ENCODE measurements at regions not wholly inside any gene's neighbourhood (a gene's known extent, or its start where the extent isn't known, plus 50 kb on each side); places are given as distances from the start of the nearest gene placed in this dataset.

GRCh38 chr21:41594268-41594667, 86.3 kb upstream of the TMPRSS2 start:
- TF ChIP-seq CTCF (IDR thresholded peaks at IDR 0.05): no peak
- H3K4me1 Mint-ChIP-seq (ENCODE audit: unreplicated experiment): no peaks in the 10 kb centered on the region
- H3K27me3 Mint-ChIP-seq (ENCODE audit: unreplicated experiment): peaks cover 45% of the 10 kb centered on the region
- no peaks in the 10 kb centered on the region for H3K9me3 Mint-ChIP-seq (ENCODE audit: unreplicated experiment)
- no peaks in the 10 kb centered on the region for H3K36me3 Mint-ChIP-seq (ENCODE audit: unreplicated experiment)
- no peak overlapping the region for H3K27ac Mint-ChIP-seq (ENCODE audit: unreplicated experiment)
- DNase-seq (ENCODE audit: extremely low spot score, unreplicated experiment): no peak
- H3K4me3 Mint-ChIP-seq (ENCODE audit: unreplicated experiment): no peak overlapping the region

DNA sequence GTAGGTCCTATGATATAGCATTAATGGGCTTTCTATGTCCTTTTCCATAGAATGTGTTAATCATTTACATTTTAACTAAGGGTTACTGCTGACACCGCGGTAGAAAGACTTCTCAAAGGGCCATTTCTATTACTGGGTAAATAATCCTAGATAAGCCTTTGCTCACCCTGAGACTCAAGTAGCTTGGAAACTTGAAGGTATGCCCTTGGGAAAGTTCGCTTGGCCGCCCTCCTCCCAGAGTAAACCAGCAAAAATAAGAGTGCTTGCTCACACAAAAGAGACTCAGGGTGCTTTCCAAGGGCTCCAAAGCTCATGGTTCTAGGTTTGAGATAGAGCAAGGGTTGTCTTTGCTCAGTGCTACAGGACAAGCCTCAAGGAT, 85.8 kb upstream of the TMPRSS2 start:
- Mint-ChIP-seq H3K27me3 (ENCODE audit: unreplicated experiment) (peaks cover 45% of the 10 kb centered on the region), H3K9me3 (ENCODE audit: unreplicated experiment) (no peaks in the 10 kb centered on the region), H3K36me3 (ENCODE audit: unreplicated experiment) (no peaks in the 10 kb centered on the region), H3K27ac (ENCODE audit: unreplicated experiment) (no peak overlapping the region), H3K4me3 (ENCODE audit: unreplicated experiment) (no peak overlapping the region), H3K4me1 (ENCODE audit: unreplicated experiment) (no peaks in the 10 kb centered on the region)
- TF ChIP-seq CTCF (IDR thresholded peaks at IDR 0.05): no peak
- no peak for DNase-seq (ENCODE audit: extremely low spot score, unreplicated experiment)

- Mint-ChIP-seq H3K27me3 (ENCODE audit: unreplicated experiment) (peaks cover 41% of the 10 kb centered on the region), H3K27ac (ENCODE audit: unreplicated experiment) (no peak overlapping the region), H3K4me3 (ENCODE audit: unreplicated experiment) (no peak overlapping the region), H3K9me3 (ENCODE audit: unreplicated experiment) (no peaks in the 10 kb centered on the region), H3K4me1 (ENCODE audit: unreplicated experiment) (no peaks in the 10 kb centered on the region), H3K36me3 (ENCODE audit: unreplicated experiment) (no peaks in the 10 kb centered on the region)
- no peak for TF ChIP-seq CTCF (IDR thresholded peaks at IDR 0.05)
- no peak for DNase-seq (ENCODE audit: extremely low spot score, unreplicated experiment)
Observed at GRCh38 chr21:41593051-41593759, 85.2 kb upstream of the TMPRSS2 start.

GRCh38 chr21:41589620-41590175, 81.7 kb upstream of the TMPRSS2 start:
- peaks cover 30% of the 10 kb centered on the region for H3K27me3 Mint-ChIP-seq (ENCODE audit: unreplicated experiment)
- peaks cover 5% of the 10 kb centered on the region for H3K9me3 Mint-ChIP-seq (ENCODE audit: unreplicated experiment)
- no peaks in the 10 kb centered on the region for H3K36me3 Mint-ChIP-seq (ENCODE audit: unreplicated experiment)
- H3K27ac Mint-ChIP-seq (ENCODE audit: unreplicated experiment): no peak overlapping the region
- no peak overlapping the region for H3K4me3 Mint-ChIP-seq (ENCODE audit: unreplicated experiment)
- no peak for TF ChIP-seq CTCF (IDR thresholded peaks at IDR 0.05)
- no peaks in the 10 kb centered on the region for H3K4me1 Mint-ChIP-seq (ENCODE audit: unreplicated experiment)
- DNase-seq (ENCODE audit: extremely low spot score, unreplicated experiment): no peak

GRCh38 chr21:41589131-41589530, 81.2 kb upstream of the TMPRSS2 start:
- Mint-ChIP-seq H3K4me3 (ENCODE audit: unreplicated experiment) (no peak overlapping the region), H3K36me3 (ENCODE audit: unreplicated experiment) (no peaks in the 10 kb centered on the region), H3K4me1 (ENCODE audit: unreplicated experiment) (no peaks in the 10 kb centered on the region), H3K27me3 (ENCODE audit: unreplicated experiment) (peaks cover 25% of the 10 kb centered on the region), H3K9me3 (ENCODE audit: unreplicated experiment) (peaks cover 5% of the 10 kb centered on the region), H3K27ac (ENCODE audit: unreplicated experiment) (no peak overlapping the region)
- DNase-seq (ENCODE audit: extremely low spot score, unreplicated experiment): no peak
- no peak for TF ChIP-seq CTCF (IDR thresholded peaks at IDR 0.05)

Data from osteocyte (in vitro differentiated cells).